SK-N-SH (cell line): ENCODE measurements at regions not wholly inside any gene's neighbourhood (a gene's known extent, or its start where the extent isn't known, plus 50 kb on each side); places are given as distances from the start of the nearest gene placed in this dataset.

Experiments
- CHD2 ChIP-seq: fragments of 150-350 bp; IDR thresholded peaks from 2 replicates; pipeline ENCODE4 v1.6.1; 2018; ENCODE audit warnings: low read length; ENCODE audit not compliant: partially characterized antibody
- CTCF ChIP-seq: fragments of 200-600 bp; sonication (generic); IDR thresholded peaks from 2 replicates; pipeline ENCODE4 v1.6.1; 2017; ENCODE audit warnings: antibody characterized with exemption, mild to moderate bottlenecking, moderate library complexity
- EP300 ChIP-seq, 2 experiments: IDR thresholded peaks; 2 replicates each; pipeline versions ENCODE4 v1.4.0 to v1.6.1; 2012; ENCODE audit warnings: borderline replicate concordance in 1 of 2, low read depth in 1 of 2, low read length in 1 of 2
- GABPA ChIP-seq: IDR thresholded peaks from 2 replicates; pipeline ENCODE4 v1.4.0; 2012; ENCODE audit warnings: low read depth, mild to moderate bottlenecking
- MXI1 ChIP-seq: IDR thresholded peaks from 2 replicates; pipeline ENCODE4 v1.6.1; 2012; ENCODE audit warnings: mild to moderate bottlenecking, low read depth, low read length, improper control_type of control experiment
- POLR2AphosphoS5 ChIP-seq: IDR thresholded peaks from 2 replicates; pipeline ENCODE4 v1.6.1; 2012; ENCODE audit warnings: low read depth, low read length
- SIN3A ChIP-seq: IDR thresholded peaks from 2 replicates; pipeline ENCODE4 v1.6.1; 2012; ENCODE audit warnings: low read depth, mild to moderate bottlenecking, low read length, moderate library complexity, borderline replicate concordance
- SMC3 ChIP-seq: IDR thresholded peaks from 2 replicates; pipeline ENCODE4 v1.6.1; 2012; ENCODE audit warnings: low read depth, low read length, improper control_type of control experiment
- TEAD4 ChIP-seq: IDR thresholded peaks from 2 replicates; pipeline ENCODE4 v1.4.0; 2012; ENCODE audit warnings: mild to moderate bottlenecking, borderline replicate concordance; ENCODE audit not compliant: insufficient read depth
- TF ChIP-seq, protein P1 (sequence below): IDR thresholded peaks from 2 replicates; pipeline ENCODE4 v1.4.0; 2012; ENCODE audit warnings: low read depth
- TF ChIP-seq, protein P2 (sequence below): IDR thresholded peaks from 2 replicates; pipeline ENCODE4 v1.6.1; 2012; ENCODE audit warnings: mild to moderate bottlenecking, low read depth, low read length, moderate library complexity
- TF ChIP-seq, protein P3 (sequence below): IDR thresholded peaks from 2 replicates; pipeline ENCODE4; 2012

- TF ChIP-seq CTCF (no peak), SMC3 (no peak), GABPA (no peak), TEAD4 (no peak), SIN3A (no peak), POLR2AphosphoS5 (no peak), MXI1 (no peak), CHD2 (no peak), EP300 (IDR thresholded peaks at IDR 0.05; ENCODE audit: borderline replicate concordance in 1 of 2, low read depth in 1 of 2, low read length in 1 of 2) (no peak)
- TF ChIP-seq, protein P1, sequence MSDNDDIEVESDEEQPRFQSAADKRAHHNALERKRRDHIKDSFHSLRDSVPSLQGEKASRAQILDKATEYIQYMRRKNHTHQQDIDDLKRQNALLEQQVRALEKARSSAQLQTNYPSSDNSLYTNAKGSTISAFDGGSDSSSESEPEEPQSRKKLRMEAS = no peak
- TF ChIP-seq, protein P2, sequence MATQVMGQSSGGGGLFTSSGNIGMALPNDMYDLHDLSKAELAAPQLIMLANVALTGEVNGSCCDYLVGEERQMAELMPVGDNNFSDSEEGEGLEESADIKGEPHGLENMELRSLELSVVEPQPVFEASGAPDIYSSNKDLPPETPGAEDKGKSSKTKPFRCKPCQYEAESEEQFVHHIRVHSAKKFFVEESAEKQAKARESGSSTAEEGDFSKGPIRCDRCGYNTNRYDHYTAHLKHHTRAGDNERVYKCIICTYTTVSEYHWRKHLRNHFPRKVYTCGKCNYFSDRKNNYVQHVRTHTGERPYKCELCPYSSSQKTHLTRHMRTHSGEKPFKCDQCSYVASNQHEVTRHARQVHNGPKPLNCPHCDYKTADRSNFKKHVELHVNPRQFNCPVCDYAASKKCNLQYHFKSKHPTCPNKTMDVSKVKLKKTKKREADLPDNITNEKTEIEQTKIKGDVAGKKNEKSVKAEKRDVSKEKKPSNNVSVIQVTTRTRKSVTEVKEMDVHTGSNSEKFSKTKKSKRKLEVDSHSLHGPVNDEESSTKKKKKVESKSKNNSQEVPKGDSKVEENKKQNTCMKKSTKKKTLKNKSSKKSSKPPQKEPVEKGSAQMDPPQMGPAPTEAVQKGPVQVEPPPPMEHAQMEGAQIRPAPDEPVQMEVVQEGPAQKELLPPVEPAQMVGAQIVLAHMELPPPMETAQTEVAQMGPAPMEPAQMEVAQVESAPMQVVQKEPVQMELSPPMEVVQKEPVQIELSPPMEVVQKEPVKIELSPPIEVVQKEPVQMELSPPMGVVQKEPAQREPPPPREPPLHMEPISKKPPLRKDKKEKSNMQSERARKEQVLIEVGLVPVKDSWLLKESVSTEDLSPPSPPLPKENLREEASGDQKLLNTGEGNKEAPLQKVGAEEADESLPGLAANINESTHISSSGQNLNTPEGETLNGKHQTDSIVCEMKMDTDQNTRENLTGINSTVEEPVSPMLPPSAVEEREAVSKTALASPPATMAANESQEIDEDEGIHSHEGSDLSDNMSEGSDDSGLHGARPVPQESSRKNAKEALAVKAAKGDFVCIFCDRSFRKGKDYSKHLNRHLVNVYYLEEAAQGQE = no peak
- TF ChIP-seq, protein P3, sequence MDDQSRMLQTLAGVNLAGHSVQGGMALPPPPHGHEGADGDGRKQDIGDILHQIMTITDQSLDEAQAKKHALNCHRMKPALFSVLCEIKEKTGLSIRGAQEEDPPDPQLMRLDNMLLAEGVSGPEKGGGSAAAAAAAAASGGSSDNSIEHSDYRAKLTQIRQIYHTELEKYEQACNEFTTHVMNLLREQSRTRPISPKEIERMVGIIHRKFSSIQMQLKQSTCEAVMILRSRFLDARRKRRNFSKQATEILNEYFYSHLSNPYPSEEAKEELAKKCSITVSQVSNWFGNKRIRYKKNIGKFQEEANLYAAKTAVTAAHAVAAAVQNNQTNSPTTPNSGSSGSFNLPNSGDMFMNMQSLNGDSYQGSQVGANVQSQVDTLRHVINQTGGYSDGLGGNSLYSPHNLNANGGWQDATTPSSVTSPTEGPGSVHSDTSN = no peak
Measured at GRCh38 chr15:47332481-47332880, 384.8 kb upstream of the SEMA6D start.
